ENCODE measurements at regions not wholly inside any gene's neighbourhood (a gene's known extent, or its start where the extent isn't known, plus 50 kb on each side); places are given as distances from the start of the nearest gene placed in this dataset.

GRCh38 chr22:27142286-27142685 lies 484.9 kb downstream of the MIAT start:
- no peak for ATAC-seq

GRCh38 chr22:27144321-27144720 lies 486.9 kb downstream of the MIAT start:
- ATAC-seq, result no peak
- no peak for TF ChIP-seq ZFP3 (CRISPR knock-in tag; IDR thresholded peaks at IDR 0.05)
- no peak for TF ChIP-seq GLIS3 (CRISPR knock-in tag; IDR thresholded peaks at IDR 0.05)
- TF ChIP-seq CSRNP3 (CRISPR knock-in tag; IDR thresholded peaks at IDR 0.05), result no peak
- TF ChIP-seq CREB5 (CRISPR knock-in tag; IDR thresholded peaks at IDR 0.05; ENCODE audit: low read depth), result no peak
- no peak for TF ChIP-seq TOX (CRISPR knock-in tag; IDR thresholded peaks at IDR 0.05; ENCODE audit: borderline replicate concordance)
- no peak for TF ChIP-seq TCF4 (CRISPR knock-in tag; IDR thresholded peaks at IDR 0.05; ENCODE audit: borderline replicate concordance)
- TF ChIP-seq CSDC2 (CRISPR knock-in tag; IDR thresholded peaks at IDR 0.05), result no peak
- TF ChIP-seq ZNF70 (CRISPR knock-in tag; IDR thresholded peaks at IDR 0.05), result no peak
- no peak for TF ChIP-seq TSHZ2 (CRISPR knock-in tag; IDR thresholded peaks at IDR 0.05)
- no peak for TF ChIP-seq ISL1 (CRISPR knock-in tag; IDR thresholded peaks at IDR 0.05)

More at GRCh38 chr22:27142286-27142685, 484.9 kb downstream of the MIAT start:
- TF ChIP-seq RARB (CRISPR knock-in tag; IDR thresholded peaks at IDR 0.05), result no peak
- no peak for TF ChIP-seq ARNTL (CRISPR knock-in tag; IDR thresholded peaks at IDR 0.05; ENCODE audit: borderline replicate concordance, low read depth)
- no peak for TF ChIP-seq OSR1 (CRISPR knock-in tag; IDR thresholded peaks at IDR 0.05)
- no peak for TF ChIP-seq CSDC2 (CRISPR knock-in tag; IDR thresholded peaks at IDR 0.05)
- TF ChIP-seq ZC3H10 (CRISPR knock-in tag; IDR thresholded peaks at IDR 0.05), result no peak
- no peak for TF ChIP-seq CREB5 (CRISPR knock-in tag; IDR thresholded peaks at IDR 0.05; ENCODE audit: low read depth)
- TF ChIP-seq SNAI2 (CRISPR knock-in tag; IDR thresholded peaks at IDR 0.05), result no peak
- no peak for TF ChIP-seq POU6F1 (CRISPR knock-in tag; IDR thresholded peaks at IDR 0.05; ENCODE audit: borderline replicate concordance, low read depth)
- no peak for TF ChIP-seq ZFP3 (CRISPR knock-in tag; IDR thresholded peaks at IDR 0.05)
- no peak for TF ChIP-seq ZNF70 (CRISPR knock-in tag; IDR thresholded peaks at IDR 0.05)
- no peak for TF ChIP-seq PPARA (CRISPR knock-in tag; IDR thresholded peaks at IDR 0.05; ENCODE audit: borderline replicate concordance)
- no peak for TF ChIP-seq TCF4 (CRISPR knock-in tag; IDR thresholded peaks at IDR 0.05; ENCODE audit: borderline replicate concordance)
- TF ChIP-seq PATZ1 (CRISPR knock-in tag; IDR thresholded peaks at IDR 0.05; ENCODE audit: borderline replicate concordance), result no peak
- no peak for TF ChIP-seq ISL1 (CRISPR knock-in tag; IDR thresholded peaks at IDR 0.05)
- no peak for TF ChIP-seq ZNF565 (CRISPR knock-in tag; conservative IDR thresholded peaks at IDR 0.05; ENCODE audit: low read depth)
- no peak for TF ChIP-seq ZFP30 (CRISPR knock-in tag; IDR thresholded peaks at IDR 0.05)
- TF ChIP-seq TSHZ2 (CRISPR knock-in tag; IDR thresholded peaks at IDR 0.05), result no peak
- no peak for TF ChIP-seq ZNF8 (CRISPR knock-in tag; IDR thresholded peaks at IDR 0.05)
